Hematopoietic multipotent progenitor cell treated with erythropoietin and hydrocortisone succinate and interleukin-3 and kit ligand, for 17 days (in vitro differentiated cells): ENCODE measurements at regions not wholly inside any gene's neighbourhood (a gene's known extent, or its start where the extent isn't known, plus 50 kb on each side); places are given as distances from the start of the nearest gene placed in this dataset.
"Not testable (repeated sequence)": the region's sequence is repeated elsewhere in the genome, so short reads cannot be mapped to it uniquely, and the experiment has no call there.

Experiments
- DNase-seq: peaks from one replicate; pipeline ENCODE4 v3.0.0-alpha.2; 2015; ENCODE audit warnings: low spot score

DNA sequence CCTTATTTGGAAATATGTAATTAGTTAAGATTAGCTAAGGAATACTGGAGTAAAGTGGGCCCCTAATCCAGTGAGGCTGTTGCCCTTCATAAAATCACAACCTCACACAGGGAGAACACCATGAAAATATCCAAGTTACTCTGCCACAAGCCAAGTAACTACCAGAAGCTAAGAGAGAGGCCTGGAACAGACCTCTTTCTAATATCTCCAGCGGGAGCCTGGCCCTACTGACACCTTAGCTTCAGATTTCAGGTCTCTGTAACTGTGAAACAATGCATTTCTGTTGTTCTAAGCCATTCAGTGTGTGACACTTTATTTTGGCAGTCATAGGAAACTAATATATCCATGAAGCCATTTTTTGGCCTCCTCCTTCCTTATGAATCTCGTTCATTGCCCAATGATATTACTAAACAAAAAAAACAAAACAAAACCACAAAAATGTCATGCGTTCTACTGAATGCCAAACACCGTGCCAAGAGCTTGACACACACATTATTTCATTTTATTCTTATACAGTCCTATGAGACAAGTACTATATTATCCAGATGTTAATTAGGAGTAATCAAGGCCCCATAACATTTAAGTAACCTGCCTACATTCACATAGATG, 699.0 kb downstream of the MAT2B start:
- no peak for DNase-seq

DNA sequence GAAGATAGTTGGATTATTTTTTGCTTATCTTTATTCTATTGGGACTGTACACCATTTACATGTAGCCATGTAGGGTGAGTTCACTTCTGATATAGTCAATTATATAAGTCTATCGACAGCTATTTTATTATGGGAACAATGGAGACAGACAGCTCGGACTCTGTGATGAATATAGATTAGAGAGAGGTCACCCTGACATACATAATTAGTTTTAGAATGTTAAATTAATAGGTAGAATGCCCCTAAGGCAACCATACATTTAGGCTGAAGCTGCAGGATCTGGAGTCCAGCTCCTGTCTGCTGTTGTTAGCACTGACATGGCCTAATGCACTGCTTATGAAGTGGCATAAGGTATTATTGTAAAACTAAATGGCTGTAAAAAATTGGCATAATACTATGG, 700.8 kb downstream of the MAT2B start:
- DNase-seq = no peak

GRCh38 chr5:164207646-164208045, 702.2 kb downstream of the MAT2B start:
- DNase-seq = no peak

GRCh38 chr5:164210491-164210890, 705.1 kb downstream of the MAT2B start:
- no peak for DNase-seq

- no peak for DNase-seq
Measured at GRCh38 chr5:164214698-164215097, 709.3 kb downstream of the MAT2B start.

- DNase-seq = no peak
Measured at GRCh38 chr5:164217464-164217863, 712.0 kb downstream of the MAT2B start.

- no peak for DNase-seq
Measured at GRCh38 chr5:164220522-164220921, 715.1 kb downstream of the MAT2B start.

GRCh38 chr5:164224236-164224635, 718.8 kb downstream of the MAT2B start:
- no peak for DNase-seq

- no peak for DNase-seq
Measured at GRCh38 chr5:164224772-164225171, 719.4 kb downstream of the MAT2B start.

DNA sequence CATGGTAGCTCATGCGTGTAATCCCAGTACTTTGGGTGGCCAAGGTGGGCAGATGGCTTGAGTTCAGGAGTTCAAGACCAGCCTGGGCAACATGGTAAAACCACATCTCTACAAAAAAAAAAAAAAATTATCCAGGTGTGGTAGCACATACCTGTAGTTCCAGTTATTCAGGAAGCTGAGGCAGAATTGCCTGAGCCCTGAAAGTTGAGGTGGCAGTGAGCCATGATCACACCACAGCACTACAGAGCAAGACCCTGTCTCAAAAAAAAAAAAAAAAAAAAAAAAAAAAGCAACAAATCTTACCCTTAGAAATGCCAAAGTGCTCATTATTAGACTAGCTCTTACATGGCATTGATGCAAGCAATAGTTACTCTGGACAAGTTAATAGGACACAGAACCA, 724.9 kb downstream of the MAT2B start:
- no peak for DNase-seq

DNA sequence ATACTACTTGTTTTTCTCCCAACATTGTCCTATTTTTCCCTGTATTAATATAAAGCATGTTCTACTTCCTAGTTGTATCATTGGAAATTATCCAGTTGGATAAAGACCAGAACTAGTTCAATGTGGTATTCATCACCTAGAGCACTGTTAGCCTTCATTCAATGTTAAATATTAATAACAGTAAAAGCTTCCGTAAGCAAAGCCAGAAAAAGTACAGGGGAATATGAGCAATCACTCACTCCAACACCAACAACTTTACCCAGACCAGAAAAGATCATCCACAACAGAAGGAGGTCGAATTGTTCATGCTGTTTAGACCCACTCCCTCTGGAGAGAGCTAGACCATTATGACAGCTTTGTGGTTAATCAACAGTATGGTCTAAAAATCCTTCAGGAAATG, 728.4 kb downstream of the MAT2B start:
- DNase-seq = no peak

GRCh38 chr5:164234321-164234720, 728.9 kb downstream of the MAT2B start:
- no peak for DNase-seq

DNA sequence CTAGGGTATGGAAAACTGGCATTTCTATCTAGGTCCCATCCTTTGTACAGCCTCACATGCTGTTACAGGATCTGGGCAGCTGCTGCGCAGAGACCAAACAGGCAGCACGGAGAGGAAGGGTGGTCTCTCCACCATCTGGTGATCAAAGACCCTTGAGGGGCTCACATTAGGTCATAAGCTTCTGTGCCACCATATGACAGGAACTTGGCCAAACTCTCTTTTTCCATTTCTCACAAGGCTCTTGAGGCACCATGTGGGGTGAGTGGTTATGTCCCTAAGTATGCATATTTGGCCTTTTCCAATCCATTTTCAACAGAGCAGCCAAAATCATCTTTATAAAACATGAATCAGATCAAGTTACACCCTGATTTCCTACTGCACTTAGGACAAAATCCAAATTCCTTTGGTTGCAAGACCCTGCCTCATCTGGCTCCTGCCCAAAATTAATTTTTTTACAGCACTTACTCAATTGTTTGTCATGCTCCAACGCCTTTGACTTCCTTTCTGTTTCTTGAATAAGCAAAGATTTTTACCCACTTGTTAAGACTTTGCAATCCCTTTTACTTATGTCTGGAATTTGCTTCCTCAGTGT, 730.0 kb downstream of the MAT2B start:
- no peak for DNase-seq

- DNase-seq = no peak
Measured at GRCh38 chr5:164237486-164237885, 732.1 kb downstream of the MAT2B start.

DNA sequence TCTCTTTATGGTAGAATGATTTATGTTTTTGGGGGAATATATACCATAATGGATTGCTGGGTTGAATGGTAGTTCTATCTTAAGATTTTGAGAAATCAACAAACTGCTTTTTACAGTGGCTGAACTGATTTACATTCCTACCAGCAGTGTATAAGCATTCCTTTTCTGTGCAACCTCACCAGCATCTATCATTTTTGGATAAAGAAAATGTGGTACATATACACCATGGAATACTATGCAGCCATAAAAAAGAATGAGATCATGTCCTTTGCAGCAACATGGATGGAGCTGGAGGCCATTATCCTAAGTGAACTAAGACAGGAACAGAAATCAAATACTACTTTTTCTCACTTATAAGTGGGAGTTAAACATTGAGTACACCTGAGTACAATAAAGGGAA, 746.4 kb downstream of the MAT2B start:
- DNase-seq = not testable (repeated sequence)

- no peak for DNase-seq
Measured at GRCh38 chr5:164253764-164254163, 748.3 kb downstream of the MAT2B start.

GRCh38 chr5:164255598-164256213, 750.3 kb downstream of the MAT2B start:
- DNase-seq = no peak

GRCh38 chr5:164256351-164256750, 750.9 kb downstream of the MAT2B start:
- no peak for DNase-seq

GRCh38 chr5:164256954-164257353, 751.5 kb downstream of the MAT2B start:
- no peak for DNase-seq

- DNase-seq = no peak
Measured at GRCh38 chr5:164265566-164265965, 760.1 kb downstream of the MAT2B start.

GRCh38 chr5:164266571-164266970, 761.2 kb downstream of the MAT2B start:
- no peak for DNase-seq

GRCh38 chr5:164277720-164278119, 772.3 kb downstream of the MAT2B start:
- no peak for DNase-seq

GRCh38 chr5:164289526-164289925, 784.1 kb downstream of the MAT2B start:
- no peak for DNase-seq

DNA sequence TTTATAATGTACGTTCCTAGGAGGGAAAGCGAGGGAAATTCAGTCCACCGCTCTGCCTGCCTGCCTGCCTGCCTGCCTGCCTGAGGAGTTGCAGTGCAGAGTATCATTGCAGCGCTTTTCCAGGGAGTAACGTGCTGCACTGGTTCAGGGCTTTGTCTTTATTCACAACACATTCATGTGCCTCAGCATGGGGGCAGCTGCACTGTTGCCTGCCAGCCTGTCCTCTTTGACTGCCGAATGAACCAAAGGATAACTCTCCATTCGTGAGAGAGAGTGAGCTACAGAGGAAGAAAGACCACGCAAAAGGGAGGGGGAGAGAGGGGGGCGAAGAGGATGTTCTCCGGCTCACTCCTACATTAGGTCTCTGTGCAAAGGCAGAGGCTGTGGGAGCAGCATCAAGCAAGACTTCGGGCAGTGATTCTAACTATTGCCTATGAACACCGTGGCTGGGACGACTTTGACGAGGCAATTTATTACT, 791.2 kb downstream of the MAT2B start:
- no peak for DNase-seq
